Left forelimb (tissue), 1 donor: ENCODE measurements at regions not wholly inside any gene's neighbourhood (a gene's known extent, or its start where the extent isn't known, plus 50 kb on each side); places are given as distances from the start of the nearest gene placed in this dataset.
"Not testable (repeated sequence)": the region's sequence is repeated elsewhere in the genome, so short reads cannot be mapped to it uniquely, and the experiment has no call there.

Experiments used
- DNase-seq: peaks from one replicate; pipeline ENCODE4 v3.0.0-alpha.2; 2018; ENCODE audit warnings: low spot score

- DNase-seq: no peak
Measured at GRCh38 chr21:28588997-28589396, 403.7 kb downstream of the LTN1 start.

GRCh38 chr21:28587748-28588147, 404.9 kb downstream of the LTN1 start:
- DNase-seq: no peak

GRCh38 chr21:28581976-28582375, 410.7 kb downstream of the LTN1 start:
- DNase-seq: no peak

- DNase-seq: not testable (repeated sequence)
Measured at GRCh38 chr21:28581311-28581731, 411.4 kb downstream of the LTN1 start.

GRCh38 chr21:28580585-28580984, 412.1 kb downstream of the LTN1 start:
- DNase-seq: no peak

- no peak for DNase-seq
Measured at GRCh38 chr21:28579986-28580550, 412.6 kb downstream of the LTN1 start.

GRCh38 chr21:28568692-28569091, 424.0 kb downstream of the LTN1 start:
- DNase-seq: no peak

- not testable (repeated sequence) for DNase-seq
Measured at GRCh38 chr21:28563933-28564332, 428.7 kb downstream of the LTN1 start.

- no peak for DNase-seq
Measured at GRCh38 chr21:28561772-28562171, 430.9 kb downstream of the LTN1 start.

GRCh38 chr21:28554660-28555475, 437.8 kb downstream of the LTN1 start:
- no peak for DNase-seq

GRCh38 chr21:28550057-28550825, 442.4 kb downstream of the LTN1 start:
- no peak for DNase-seq

GRCh38 chr21:28548291-28548690, 444.4 kb downstream of the LTN1 start:
- DNase-seq: no peak

- DNase-seq: no peak
Measured at GRCh38 chr21:28547766-28548165, 444.9 kb downstream of the LTN1 start.

- DNase-seq: no peak
Measured at GRCh38 chr21:28543975-28544374, 448.7 kb downstream of the LTN1 start.

- DNase-seq: no peak
Measured at GRCh38 chr21:28541371-28542112, 451.1 kb downstream of the LTN1 start.

GRCh38 chr21:28540514-28540913, 452.2 kb downstream of the LTN1 start:
- DNase-seq: no peak

GRCh38 chr21:28539623-28539988, 453.1 kb downstream of the LTN1 start:
- DNase-seq: no peak

- DNase-seq: no peak
Measured at GRCh38 chr21:28538987-28539622, 453.6 kb downstream of the LTN1 start.

- no peak for DNase-seq
Measured at GRCh38 chr21:28537371-28538079, 455.2 kb downstream of the LTN1 start.

GRCh38 chr21:28532446-28532845, 460.2 kb downstream of the LTN1 start:
- DNase-seq: no peak

GRCh38 chr21:28523367-28523766, 469.3 kb downstream of the LTN1 start:
- DNase-seq: no peak
